ENCODE measurements at regions not wholly inside any gene's neighbourhood (a gene's known extent, or its start where the extent isn't known, plus 50 kb on each side); places are given as distances from the start of the nearest gene placed in this dataset.

DNA sequence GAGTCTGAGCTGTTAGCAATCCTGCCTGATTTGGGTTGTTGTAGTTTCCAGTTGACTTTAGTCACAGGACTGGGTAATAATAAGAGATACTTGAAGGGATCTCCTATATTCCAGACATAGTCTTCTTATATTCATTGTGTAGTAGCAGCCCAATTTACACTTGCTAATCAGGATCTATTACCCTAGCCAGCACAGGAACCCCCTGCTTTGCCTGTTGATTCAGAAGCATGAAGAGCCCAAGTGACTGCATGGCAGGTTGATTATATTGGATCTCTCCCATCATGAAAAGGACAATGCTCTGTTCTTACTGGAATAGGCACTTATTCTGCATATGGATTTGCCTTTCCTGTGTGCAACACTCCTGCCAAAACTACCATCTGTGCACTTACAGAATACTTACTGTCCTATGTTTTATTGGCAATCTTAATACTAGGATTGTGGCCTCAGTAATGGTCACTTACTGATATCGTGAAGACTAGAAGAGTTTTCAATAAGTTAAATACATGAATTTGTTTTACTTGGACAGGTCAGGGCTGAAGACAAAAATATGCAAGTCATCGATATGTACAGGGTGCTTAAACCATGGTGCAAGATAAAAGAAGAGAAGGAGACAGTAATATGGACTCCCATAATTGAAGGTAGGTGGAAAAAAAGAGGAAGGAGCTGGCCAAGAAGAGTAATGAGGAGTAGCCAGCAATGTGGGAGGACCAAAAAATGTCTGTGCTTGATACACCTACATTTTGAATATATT is 304.1 kb downstream of the MCTP2 start:
- no peak for DNase-seq

DNA sequence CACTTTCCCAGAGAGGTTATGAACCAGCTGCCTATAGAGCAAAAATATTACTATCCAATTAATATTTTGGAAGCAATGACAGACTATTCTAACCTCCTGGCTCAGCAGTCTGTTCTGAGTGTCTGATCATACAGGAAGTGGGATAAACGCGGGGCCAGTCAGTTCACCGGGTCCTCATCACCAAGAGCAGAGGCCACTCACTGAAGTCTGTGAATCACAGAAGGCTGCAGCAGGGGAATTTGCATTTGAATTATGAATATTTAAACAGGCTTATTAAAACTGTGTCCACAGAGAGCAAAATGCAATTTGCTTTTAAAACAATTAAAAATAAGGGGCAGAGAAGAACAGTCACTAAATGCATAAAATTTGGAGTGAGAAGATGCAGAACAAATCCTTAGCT is 305.2 kb downstream of the MCTP2 start:
- no peak for DNase-seq

- no peak for DNase-seq
Observed at GRCh38 chr15:94538280-94538679, 306.9 kb downstream of the MCTP2 start.

GRCh38 chr15:94542391-94542790 is 311.0 kb downstream of the MCTP2 start:
- no peak for DNase-seq

DNA sequence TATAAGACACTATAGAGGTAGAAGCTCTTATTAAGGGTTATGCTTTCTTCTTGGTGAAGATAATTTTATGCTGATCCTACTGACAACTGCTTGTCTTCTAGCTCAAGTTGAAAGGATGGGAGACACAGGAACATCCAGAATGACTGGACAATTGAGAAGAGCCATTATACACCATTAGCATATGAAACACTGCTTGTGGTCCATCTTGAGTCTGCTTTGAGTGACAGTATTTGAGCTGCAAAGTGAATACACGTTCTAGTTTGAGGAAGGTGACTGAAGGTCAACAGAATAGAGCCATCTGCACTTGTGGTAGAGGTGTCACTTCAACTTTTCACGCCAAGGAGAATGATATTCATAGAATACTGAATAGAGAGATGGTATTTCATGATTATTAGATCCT is 315.4 kb downstream of the MCTP2 start:
- DNase-seq: no peak

- DNase-seq: no peak
Observed at GRCh38 chr15:94547711-94548110, 316.4 kb downstream of the MCTP2 start.

GRCh38 chr15:94555841-94556519 is 324.6 kb downstream of the MCTP2 start:
- DNase-seq: no peak

DNA sequence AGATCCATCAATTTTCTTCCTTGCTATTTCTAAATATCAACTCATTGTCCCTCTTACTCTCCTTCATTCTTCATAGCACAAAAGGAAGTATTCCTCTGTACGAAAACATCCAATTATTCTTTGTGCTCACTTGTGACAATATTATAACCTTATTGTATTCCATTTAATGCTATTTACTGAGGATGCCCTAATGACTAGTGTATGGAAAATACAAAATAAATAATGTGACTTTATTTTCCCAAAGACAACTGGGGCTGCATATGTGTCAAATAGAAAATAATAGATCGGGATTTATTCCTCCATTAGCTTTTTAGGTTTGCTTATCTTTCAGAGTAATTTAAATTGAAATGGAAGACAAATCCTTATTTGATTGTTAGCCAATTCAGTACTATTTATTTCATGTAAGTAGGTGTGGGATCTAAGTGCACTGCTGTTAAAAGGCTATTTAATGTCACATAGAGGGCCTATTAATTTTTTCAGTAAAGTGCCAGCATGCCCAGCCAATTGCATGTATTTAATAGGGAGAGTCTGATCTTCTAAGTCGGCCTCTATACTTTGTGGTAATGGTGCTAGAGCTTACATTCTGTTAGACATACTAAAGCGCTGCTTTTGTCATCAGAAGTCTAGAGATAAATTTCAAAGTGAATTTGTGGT is 329.8 kb downstream of the MCTP2 start:
- DNase-seq: no peak

- no peak for DNase-seq
Observed at GRCh38 chr15:94563456-94563855, 332.1 kb downstream of the MCTP2 start.

DNA sequence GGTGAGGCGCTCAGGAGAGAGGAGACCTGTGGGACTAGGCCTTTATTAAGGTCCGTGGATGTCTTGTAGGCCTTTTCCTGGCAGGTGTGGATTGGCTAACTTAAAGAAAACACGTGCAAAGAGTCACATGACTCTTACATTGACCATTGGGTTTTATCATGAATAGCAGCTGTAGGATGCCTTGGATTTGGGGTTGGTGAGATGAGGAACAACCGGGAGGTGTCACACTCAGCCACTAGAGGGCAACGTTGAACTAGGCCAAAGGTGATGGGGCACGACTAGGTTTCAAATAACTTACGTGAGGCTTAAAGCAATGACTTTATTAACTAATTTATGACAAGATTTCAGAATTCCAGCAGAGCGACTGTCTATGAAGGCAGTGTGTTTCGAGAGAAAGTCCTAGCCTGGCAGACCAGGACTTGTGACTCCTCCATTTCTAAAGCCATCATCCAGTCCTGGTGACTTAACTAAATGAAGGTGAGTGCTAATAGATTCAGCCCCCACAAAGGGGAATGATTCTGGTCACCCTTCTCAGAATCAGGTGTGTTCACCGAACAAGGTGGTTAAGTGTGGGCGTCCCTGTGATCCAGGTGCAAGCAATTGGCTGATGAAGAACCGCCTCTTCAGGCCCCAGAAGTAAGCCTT is 345.6 kb downstream of the MCTP2 start:
- DNase-seq: no peak

GRCh38 chr15:94579286-94579685 is 347.9 kb downstream of the MCTP2 start:
- DNase-seq: no peak

DNA sequence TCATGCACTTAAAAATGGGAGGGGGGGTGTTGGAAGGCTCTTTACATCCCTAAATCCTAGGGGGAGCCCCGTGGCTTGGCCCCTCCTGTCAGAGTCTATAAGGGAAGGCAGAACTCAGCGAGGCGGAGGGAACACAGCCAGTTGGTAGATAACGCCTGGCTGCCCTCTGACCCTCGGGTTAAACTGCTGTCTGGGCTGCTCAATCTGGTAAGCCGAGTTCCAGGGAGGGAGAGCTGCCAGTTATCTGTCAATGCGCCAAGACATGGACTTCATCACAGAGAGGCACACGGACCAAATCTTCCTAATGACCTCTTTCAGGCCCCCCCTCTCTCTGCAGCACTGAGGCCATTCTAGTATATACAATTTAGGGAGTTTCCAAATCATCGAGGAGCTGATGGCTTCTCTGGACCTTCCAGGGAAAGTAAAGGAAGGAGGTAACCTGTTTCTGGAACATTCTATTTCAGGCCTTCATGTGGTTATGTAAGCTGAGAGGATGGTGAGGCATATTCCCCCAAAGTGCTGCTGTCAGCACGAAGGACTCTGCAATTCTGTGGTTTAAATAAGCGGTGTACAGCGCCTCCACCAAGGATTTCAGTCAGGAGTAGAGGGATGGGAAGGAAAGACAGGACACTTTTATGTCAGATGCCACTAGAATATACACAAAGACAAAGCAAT is 349.0 kb downstream of the MCTP2 start:
- no peak for DNase-seq

- DNase-seq: no peak
Observed at GRCh38 chr15:94582368-94582767, 351.0 kb downstream of the MCTP2 start.

- no peak for DNase-seq
Observed at GRCh38 chr15:94584833-94585244, 353.5 kb downstream of the MCTP2 start.

GRCh38 chr15:94586099-94586498 is 354.7 kb downstream of the MCTP2 start:
- DNase-seq: no peak

DNA sequence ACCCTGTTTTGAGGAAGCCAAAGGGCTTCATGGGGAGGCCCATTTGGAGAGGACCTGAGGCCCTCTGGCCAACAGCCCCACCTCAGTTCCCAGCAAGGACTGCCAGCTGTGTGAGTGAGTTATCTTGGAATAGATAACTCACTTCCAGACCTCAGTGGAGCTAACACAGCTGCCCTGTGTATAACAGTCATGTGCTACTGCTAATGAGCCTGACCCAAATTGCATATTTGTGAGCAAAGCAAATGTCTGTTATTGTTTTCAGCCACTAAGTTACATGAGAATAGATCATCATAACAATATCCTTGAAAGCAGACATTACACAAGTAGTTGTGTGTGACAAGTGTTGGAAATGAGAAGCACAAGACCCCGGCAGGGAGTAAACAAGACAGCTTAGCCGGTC is 355.8 kb downstream of the MCTP2 start:
- no peak for DNase-seq

GRCh38 chr15:94588993-94589392 is 357.6 kb downstream of the MCTP2 start:
- DNase-seq: no peak

DNA sequence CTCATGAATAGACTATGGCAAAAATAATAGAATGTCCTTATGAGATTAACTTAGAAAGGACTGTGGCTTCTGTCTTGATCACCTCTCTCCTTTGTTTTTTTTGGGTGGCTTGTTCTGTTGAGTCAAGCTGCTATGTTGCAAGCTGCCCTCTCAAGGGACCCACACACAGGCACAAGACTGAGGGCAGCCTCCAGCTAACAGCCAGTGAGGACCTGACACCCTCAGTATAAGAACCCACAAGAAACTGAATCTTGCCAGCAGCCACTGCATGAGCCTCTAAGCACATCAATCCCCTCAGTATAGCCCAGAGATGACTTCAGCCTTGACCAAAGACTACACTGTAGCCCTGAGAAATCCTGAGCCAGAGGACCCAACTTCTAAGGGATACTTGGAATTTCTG is 361.1 kb downstream of the MCTP2 start:
- DNase-seq: no peak

DNA sequence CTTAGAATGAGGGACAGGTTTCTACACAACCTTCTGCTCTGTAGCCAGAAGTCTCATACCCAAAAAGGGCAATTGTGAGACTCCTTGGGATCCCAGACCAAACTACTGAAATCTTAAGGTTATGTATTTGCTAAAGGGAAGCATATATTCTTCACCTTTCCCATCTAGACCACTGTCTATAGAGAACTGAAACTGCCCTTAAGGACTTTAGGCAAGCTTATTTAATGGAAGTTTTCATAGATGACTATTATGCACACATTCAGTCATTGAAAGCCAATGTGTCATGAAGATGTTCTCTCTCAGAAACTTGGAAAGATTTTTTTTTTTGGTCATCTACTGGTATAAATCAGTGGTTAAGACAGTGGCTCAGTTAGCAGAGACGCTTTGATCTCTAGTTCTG is 365.3 kb downstream of the MCTP2 start:
- DNase-seq: no peak

DNA sequence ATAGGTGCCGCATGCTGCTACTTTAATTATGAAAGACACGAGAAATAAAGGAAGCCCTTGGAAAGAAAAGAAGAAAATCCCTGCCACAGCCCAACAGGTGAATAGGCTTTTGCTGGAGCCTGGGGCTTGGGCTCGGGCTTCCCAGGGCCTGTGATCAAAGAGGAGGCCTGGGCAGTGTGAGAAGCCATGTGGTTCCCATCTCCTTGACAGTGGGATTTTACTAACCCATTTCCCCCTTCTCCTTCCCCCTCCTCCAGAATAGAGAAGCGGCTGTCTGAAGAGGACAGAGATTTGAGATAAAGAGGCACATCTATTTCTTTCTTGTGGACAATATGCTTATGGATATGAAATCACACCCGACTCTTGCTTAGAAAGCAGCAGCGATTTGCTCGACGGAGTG is 369.1 kb downstream of the MCTP2 start:
- no peak for DNase-seq

DNA sequence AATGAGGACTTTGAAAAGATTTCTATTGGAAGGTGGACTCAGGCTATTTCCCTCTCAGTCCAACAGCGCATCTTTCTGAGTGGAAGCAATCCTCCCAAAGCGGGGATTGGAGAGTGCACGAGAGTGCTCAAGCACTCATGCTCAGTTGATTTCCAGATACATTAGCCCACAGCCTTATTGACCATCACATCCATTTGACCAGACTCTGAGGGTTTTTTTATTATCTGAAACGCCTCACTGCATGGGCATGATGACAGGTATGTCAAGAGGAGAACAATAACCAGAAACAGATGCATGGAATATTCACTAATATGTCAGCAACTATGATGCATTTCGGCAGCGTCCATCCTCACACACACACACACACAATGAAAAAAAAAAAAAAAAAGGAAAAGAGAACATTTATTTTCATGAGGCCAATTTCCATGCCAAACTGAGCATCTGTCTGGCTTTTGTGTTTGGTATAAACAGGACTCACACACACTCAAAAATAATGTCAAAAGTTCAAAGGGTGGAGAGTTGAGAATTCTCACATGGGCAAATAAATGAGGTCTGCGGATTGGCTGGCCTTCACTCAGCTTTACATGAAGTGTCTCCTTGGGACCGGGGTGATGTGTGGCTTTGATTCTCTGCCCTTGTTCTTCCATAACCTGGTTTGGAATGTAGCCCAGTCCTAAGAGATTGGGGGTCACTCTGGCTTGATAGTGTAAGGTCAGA is 371.6 kb downstream of the MCTP2 start:
- DNase-seq: no peak

- no peak for DNase-seq
Observed at GRCh38 chr15:94606286-94606685, 374.9 kb downstream of the MCTP2 start.
